ENCODE measurements at regions not wholly inside any gene's neighbourhood (a gene's known extent, or its start where the extent isn't known, plus 50 kb on each side); places are given as distances from the start of the nearest gene placed in this dataset.
"Not testable (repeated sequence)": the region's sequence is repeated elsewhere in the genome, so short reads cannot be mapped to it uniquely, and the experiment has no call there.

- no peak for DNase-seq
These were observed 175.6 kb upstream of the THSD7A start for GRCh38 chr7:12007576-12007975.

- DNase-seq: no peak
These were observed 182.0 kb upstream of the THSD7A start for GRCh38 chr7:12013983-12014382.

- DNase-seq: no peak
These were observed 184.4 kb upstream of the THSD7A start for GRCh38 chr7:12016439-12016838.

- no peak for DNase-seq
These were observed 185.0 kb upstream of the THSD7A start for GRCh38 chr7:12017046-12017445.

GRCh38 chr7:12022011-12022410, 189.1 kb upstream of the TMEM106B start:
- not testable (repeated sequence) for DNase-seq

GRCh38 chr7:12025246-12025645, 185.8 kb upstream of the TMEM106B start:
- peak; percentile 41 for DNase-seq

- DNase-seq: peak; percentile 64
These were observed 182.6 kb upstream of the TMEM106B start for GRCh38 chr7:12028508-12028907.

GRCh38 chr7:12030116-12030515, 181.0 kb upstream of the TMEM106B start:
- DNase-seq: peak; percentile 61

GRCh38 chr7:12031186-12031585, 179.9 kb upstream of the TMEM106B start:
- DNase-seq: peak; percentile 18

- peak; percentile 78 for DNase-seq
These were observed 179.5 kb upstream of the TMEM106B start for GRCh38 chr7:12031638-12032037.

GRCh38 chr7:12032146-12032545, 178.9 kb upstream of the TMEM106B start:
- DNase-seq: peak; percentile 10

- peak; percentile 37 for DNase-seq
These were observed 167.6 kb upstream of the TMEM106B start for GRCh38 chr7:12043457-12043856.

GRCh38 chr7:12052211-12052610, 158.9 kb upstream of the TMEM106B start:
- no peak for DNase-seq

- no peak for DNase-seq
These were observed 157.5 kb upstream of the TMEM106B start for GRCh38 chr7:12053561-12053960.

GRCh38 chr7:12054830-12055229, 156.3 kb upstream of the TMEM106B start:
- no peak for DNase-seq

- DNase-seq: no peak
These were observed 154.7 kb upstream of the TMEM106B start for GRCh38 chr7:12056381-12056780.

GRCh38 chr7:12056977-12057376, 154.1 kb upstream of the TMEM106B start:
- DNase-seq: no peak

GRCh38 chr7:12062062-12062461, 149.0 kb upstream of the TMEM106B start:
- no peak for DNase-seq

GRCh38 chr7:12064586-12065127, 146.4 kb upstream of the TMEM106B start:
- DNase-seq: no peak

GRCh38 chr7:12066004-12066403, 145.1 kb upstream of the TMEM106B start:
- no peak for DNase-seq

GRCh38 chr7:12066521-12066920, 144.6 kb upstream of the TMEM106B start:
- no peak for DNase-seq

- DNase-seq: peak; percentile 23
These were observed 143.8 kb upstream of the TMEM106B start for GRCh38 chr7:12067156-12067831.

GRCh38 chr7:12069757-12070156, 141.3 kb upstream of the TMEM106B start:
- DNase-seq: no peak

GRCh38 chr7:12074889-12075288, 136.2 kb upstream of the TMEM106B start:
- DNase-seq: no peak

- DNase-seq: no peak
These were observed 131.1 kb upstream of the TMEM106B start for GRCh38 chr7:12080006-12080405.
